ENCODE measurements at regions not wholly inside any gene's neighbourhood (a gene's known extent, or its start where the extent isn't known, plus 50 kb on each side); places are given as distances from the start of the nearest gene placed in this dataset.

DNA sequence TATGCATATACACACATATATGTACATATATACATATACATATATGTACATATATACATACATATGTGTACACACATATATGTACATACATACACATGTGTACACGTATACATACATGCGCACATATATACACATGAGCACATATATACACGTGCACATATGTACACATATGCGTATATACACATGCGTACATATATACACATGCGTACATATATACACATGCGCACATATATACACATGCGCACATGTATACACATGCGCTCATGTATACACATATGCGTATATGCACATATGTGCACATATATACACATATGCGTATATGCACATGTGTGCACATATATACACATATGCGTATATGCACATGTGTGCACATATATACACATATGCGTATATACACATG is 353.0 kb downstream of the EDEM1 start:
- TF ChIP-seq, protein P1, sequence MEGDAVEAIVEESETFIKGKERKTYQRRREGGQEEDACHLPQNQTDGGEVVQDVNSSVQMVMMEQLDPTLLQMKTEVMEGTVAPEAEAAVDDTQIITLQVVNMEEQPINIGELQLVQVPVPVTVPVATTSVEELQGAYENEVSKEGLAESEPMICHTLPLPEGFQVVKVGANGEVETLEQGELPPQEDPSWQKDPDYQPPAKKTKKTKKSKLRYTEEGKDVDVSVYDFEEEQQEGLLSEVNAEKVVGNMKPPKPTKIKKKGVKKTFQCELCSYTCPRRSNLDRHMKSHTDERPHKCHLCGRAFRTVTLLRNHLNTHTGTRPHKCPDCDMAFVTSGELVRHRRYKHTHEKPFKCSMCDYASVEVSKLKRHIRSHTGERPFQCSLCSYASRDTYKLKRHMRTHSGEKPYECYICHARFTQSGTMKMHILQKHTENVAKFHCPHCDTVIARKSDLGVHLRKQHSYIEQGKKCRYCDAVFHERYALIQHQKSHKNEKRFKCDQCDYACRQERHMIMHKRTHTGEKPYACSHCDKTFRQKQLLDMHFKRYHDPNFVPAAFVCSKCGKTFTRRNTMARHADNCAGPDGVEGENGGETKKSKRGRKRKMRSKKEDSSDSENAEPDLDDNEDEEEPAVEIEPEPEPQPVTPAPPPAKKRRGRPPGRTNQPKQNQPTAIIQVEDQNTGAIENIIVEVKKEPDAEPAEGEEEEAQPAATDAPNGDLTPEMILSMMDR (IDR thresholded peaks at IDR 0.05; ENCODE audit: insufficient read depth, low read length, poor library complexity, severe bottlenecking), result no peak
- H3K27me3 ChIP-seq (ENCODE audit: control insufficient read depth, insufficient read depth, low read length), result no peaks in the 10 kb centered on the region
- no peak for DNase-seq (ENCODE audit: low read depth)

DNA sequence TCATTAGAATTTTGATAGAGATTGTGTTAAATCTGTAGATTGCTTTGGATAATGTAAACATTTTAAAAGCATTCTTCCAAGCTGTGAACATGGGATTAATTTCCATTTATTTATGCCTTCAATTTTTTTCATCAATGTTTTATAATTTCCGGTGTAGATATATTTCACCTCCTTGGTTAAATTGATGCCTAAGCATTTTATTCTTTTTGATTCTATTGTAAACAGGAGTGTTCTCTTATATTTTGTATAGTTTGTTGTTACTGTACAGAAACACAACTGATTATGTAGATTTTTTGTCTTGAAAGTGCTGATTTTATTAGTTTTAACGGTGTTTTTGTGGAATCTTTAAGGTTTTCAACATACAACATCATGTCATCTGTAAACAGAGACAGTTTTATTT is 355.0 kb downstream of the EDEM1 start:
- no peak for DNase-seq (ENCODE audit: low read depth)
- Histone ChIP-seq H3K4me3 (ENCODE audit: low read depth, low read length) (no peak overlapping the region), H3K36me3 (ENCODE audit: control insufficient read depth, insufficient read depth, low read length) (no peaks in the 10 kb centered on the region), H3K27me3 (ENCODE audit: control insufficient read depth, insufficient read depth, low read length) (no peaks in the 10 kb centered on the region)
- TF ChIP-seq, protein P1 (IDR thresholded peaks at IDR 0.05; ENCODE audit: insufficient read depth, low read length, poor library complexity, severe bottlenecking), result no peak

More for the DNA sequence above, 353.0 kb downstream of the EDEM1 start:
- no peak overlapping the region for H3K4me3 ChIP-seq (ENCODE audit: low read depth, low read length)
- H3K36me3 ChIP-seq (ENCODE audit: control insufficient read depth, insufficient read depth, low read length), result no peaks in the 10 kb centered on the region

GRCh38 chr3:5543047-5543446 is 355.5 kb downstream of the EDEM1 start:
- H3K36me3 ChIP-seq (ENCODE audit: control insufficient read depth, insufficient read depth, low read length), result no peaks in the 10 kb centered on the region
- H3K4me3 ChIP-seq (ENCODE audit: low read depth, low read length), result no peak overlapping the region
- no peak for DNase-seq (ENCODE audit: low read depth)
- no peaks in the 10 kb centered on the region for H3K27me3 ChIP-seq (ENCODE audit: control insufficient read depth, insufficient read depth, low read length)
- TF ChIP-seq, protein P1 (IDR thresholded peaks at IDR 0.05; ENCODE audit: insufficient read depth, low read length, poor library complexity, severe bottlenecking), result no peak

DNA sequence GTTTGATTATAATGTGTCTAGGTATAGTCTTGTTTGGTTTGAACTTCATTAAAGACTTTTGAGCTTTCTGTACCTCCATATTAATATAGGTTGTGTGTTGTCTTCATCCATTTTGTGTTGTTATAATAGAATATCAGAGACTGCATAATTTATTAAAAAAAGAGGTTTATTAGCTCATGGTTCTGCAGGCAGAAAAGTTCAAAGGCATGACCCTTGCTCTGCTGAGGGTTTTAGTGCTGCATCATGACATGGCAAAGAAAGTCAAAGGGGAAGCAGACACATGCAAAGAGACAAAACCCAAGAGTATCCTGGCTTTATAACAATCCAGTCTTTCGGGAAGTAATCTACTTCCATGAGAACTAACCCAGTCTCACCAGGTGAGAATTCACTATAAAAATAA is 358.2 kb downstream of the EDEM1 start:
- no peak for DNase-seq (ENCODE audit: low read depth)
- TF ChIP-seq, protein P1 (IDR thresholded peaks at IDR 0.05; ENCODE audit: insufficient read depth, low read length, poor library complexity, severe bottlenecking), result no peak
- no peak overlapping the region for H3K4me3 ChIP-seq (ENCODE audit: low read depth, low read length)
- H3K27me3 ChIP-seq (ENCODE audit: control insufficient read depth, insufficient read depth, low read length), result no peaks in the 10 kb centered on the region
- H3K36me3 ChIP-seq (ENCODE audit: control insufficient read depth, insufficient read depth, low read length), result no peaks in the 10 kb centered on the region

DNA sequence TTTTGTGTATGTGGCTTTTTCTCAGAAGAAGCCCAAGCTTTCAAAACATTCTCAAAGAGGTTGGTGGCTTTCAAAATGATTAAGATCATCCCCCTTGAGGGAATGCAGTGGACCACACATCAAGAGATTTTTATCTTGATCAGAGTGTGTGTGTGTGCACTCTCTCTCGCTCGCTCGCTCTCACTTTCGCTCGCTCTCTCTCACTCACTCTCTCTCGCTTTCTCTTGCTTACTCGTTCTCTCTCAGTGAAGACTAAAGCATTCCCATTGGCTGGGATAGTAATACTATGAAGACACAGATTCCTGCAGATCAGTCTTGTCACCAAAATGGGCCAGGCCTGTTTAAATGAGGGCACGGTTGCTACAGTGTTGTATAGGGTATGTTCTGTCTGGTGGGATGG is 365.7 kb downstream of the EDEM1 start:
- DNase-seq (ENCODE audit: low read depth), result no peak
- H3K4me3 ChIP-seq (ENCODE audit: low read depth, low read length), result no peak overlapping the region
- TF ChIP-seq, protein P1 (IDR thresholded peaks at IDR 0.05; ENCODE audit: insufficient read depth, low read length, poor library complexity, severe bottlenecking), result no peak
- no peaks in the 10 kb centered on the region for H3K27me3 ChIP-seq (ENCODE audit: control insufficient read depth, insufficient read depth, low read length)
- no peaks in the 10 kb centered on the region for H3K36me3 ChIP-seq (ENCODE audit: control insufficient read depth, insufficient read depth, low read length)

GRCh38 chr3:5554245-5554747 is 366.8 kb downstream of the EDEM1 start:
- Histone ChIP-seq H3K27me3 (ENCODE audit: control insufficient read depth, insufficient read depth, low read length) (no peaks in the 10 kb centered on the region), H3K36me3 (ENCODE audit: control insufficient read depth, insufficient read depth, low read length) (no peaks in the 10 kb centered on the region), H3K4me3 (ENCODE audit: low read depth, low read length) (no peak overlapping the region)
- TF ChIP-seq, protein P1 (IDR thresholded peaks at IDR 0.05; ENCODE audit: insufficient read depth, low read length, poor library complexity, severe bottlenecking), result no peak
- no peak for DNase-seq (ENCODE audit: low read depth)
